GM12878 (cell line): ENCODE measurements at regions not wholly inside any gene's neighbourhood (a gene's known extent, or its start where the extent isn't known, plus 50 kb on each side); places are given as distances from the start of the nearest gene placed in this dataset.

ENCODE experiments used
- ATAC-seq: fragments of 200-7000 bp; cut with Tn5 transposase; 3 replicates; pipeline ENCODE4 v1.9.1; 2020; ENCODE audit warnings: mild to moderate bottlenecking, moderate library complexity
- BruUV-seq: library from RNA; stranded (reverse); fragments of 400-500 nt; replicated peaks from 2 replicates; lab custom pipeline; 2021; lab: Mats Ljungman, UMichigan
- CTCF ChIA-PET: fragments of 300-600 bp; sonication (Branson Sonifier 250); formaldehyde crosslinking; extraction: SDS; loops from one replicate; lab custom pipeline; 2021; ENCODE audit warnings: inconsistent platforms; lab: Yijun Ruan, JAX
- POLR2A ChIA-PET: fragments of 350-600 bp; formaldehyde crosslinking; extraction: SDS; loops from one replicate; lab custom pipeline; 2021; ENCODE audit warnings: inconsistent platforms; lab: Charles Lee
- RAD21 ChIA-PET: fragments of 300-600 bp; sonication (Branson Sonifier 250); formaldehyde crosslinking; loops from one replicate; lab custom pipeline; 2023; ENCODE audit warnings: antibody characterized with exemption; ENCODE audit not compliant: unreplicated experiment; lab: Charles Lee
- SMC1A ChIA-PET: fragments of 300-600 bp; sonication (Branson Sonifier 250); formaldehyde crosslinking; loops from one replicate; lab custom pipeline; 2023; ENCODE audit not compliant: unreplicated experiment, uncharacterized antibody; lab: Charles Lee
- DNase-seq: peaks from one replicate; pipeline ENCODE4 v3.0.0-alpha.2; 2011; ENCODE audit warnings: low read depth, low spot score
- FAIRE-seq: peaks from 3 replicates; lab custom pipeline; 2011; peaks lifted over from hg19 to GRCh38; lab: Jason Lieb, UNC
- H2AFZ ChIP-seq: 2 replicates; pipeline ENCODE4 v1.6.0; 2011; ENCODE audit warnings: low read depth, low read length, control low read depth; ENCODE audit not compliant: control insufficient read depth
- H3K27ac ChIP-seq: 2 replicates; pipeline ENCODE4 v1.5.1; 2011; ENCODE audit warnings: control low read depth; ENCODE audit not compliant: control insufficient read depth, insufficient read depth
- H3K27me3 ChIP-seq, 2 experiments: replicated peaks in 1 of 2; 2 replicates each; pipeline versions ENCODE4 v1.6.0 to v1.6.1; 2011; ENCODE audit warnings: low read length in 1 of 2; ENCODE audit not compliant: control insufficient read depth in 2 of 2, insufficient read depth in 2 of 2
- H3K36me3 ChIP-seq, 2 experiments: 2 replicates each; pipeline ENCODE4 v1.5.1; 2011; ENCODE audit warnings: low read length in 1 of 2; ENCODE audit not compliant: control insufficient read depth in 2 of 2, insufficient read depth in 2 of 2
- H3K4me1 ChIP-seq: 2 replicates; pipeline ENCODE4 v1.6.1; 2011; ENCODE audit warnings: mild to moderate bottlenecking, low read length, moderate library complexity, mixed read lengths; ENCODE audit not compliant: control insufficient read depth, insufficient read depth
- H3K4me2 ChIP-seq: 2 replicates; pipeline ENCODE4 v1.6.0; 2011; ENCODE audit warnings: control low read depth; ENCODE audit not compliant: control insufficient read depth, insufficient read depth
- H3K4me3 ChIP-seq: fragments of 200-600 bp; sonication (generic); 2 replicates; pipeline ENCODE4 v1.5.1; 2016
- H3K79me2 ChIP-seq: 2 replicates; pipeline ENCODE4 v1.6.0; 2011; ENCODE audit warnings: low read length; ENCODE audit not compliant: control insufficient read depth, insufficient read depth
- H3K9ac ChIP-seq: 2 replicates; pipeline ENCODE4 v1.8.0; 2011; ENCODE audit warnings: low read length, control low read depth, mixed read lengths; ENCODE audit not compliant: control insufficient read depth, insufficient read depth
- H3K9me3 ChIP-seq: replicated peaks from 3 replicates; pipeline ENCODE4 v1.5.1; 2011; ENCODE audit warnings: mild to moderate bottlenecking, low read length; ENCODE audit not compliant: control insufficient read depth, insufficient read depth
- H4K20me1 ChIP-seq: 2 replicates; pipeline ENCODE4 v1.6.0; 2011; ENCODE audit not compliant: control insufficient read depth, insufficient read depth
- CBFB ChIP-seq: IDR thresholded peaks from 2 replicates; pipeline ENCODE4 v1.6.1; 2016; ENCODE audit warnings: antibody characterized with exemption, low read depth
- CHD4 ChIP-seq: fragments of 200-600 bp; sonication (generic); IDR thresholded peaks from 2 replicates; pipeline ENCODE4 v1.6.1; 2016; ENCODE audit warnings: mild to moderate bottlenecking
- GABPA ChIP-seq: IDR thresholded peaks from 2 replicates; pipeline ENCODE4 v1.6.1; 2014; ENCODE audit warnings: antibody characterized with exemption, low read depth, mild to moderate bottlenecking, inconsistent platforms
- TCF12 ChIP-seq: IDR thresholded peaks from 2 replicates; pipeline ENCODE4 v1.6.1; 2011; ENCODE audit warnings: low read depth, mild to moderate bottlenecking, low read length
- ZNF24 ChIP-seq: fragments of 450-650 bp; IDR thresholded peaks from 2 replicates; pipeline ENCODE4 v1.6.1; 2017; ENCODE audit warnings: antibody characterized with exemption, mild to moderate bottlenecking
- WGBS: methylation state at CpG from one replicate; pipeline ENCODE4 v1.1.6; 2016; ENCODE audit warnings: low lambda C conversion rate; ENCODE audit not compliant: insufficient replicate concordance, insufficient coverage; ENCODE audit errors: missing lambda C conversion rate; 5-methylcytosine and 5-hydroxymethylcytosine counted together
- in situ Hi-C: fragments of 300-500 bp; cut with MboI; formaldehyde crosslinking; loops from 9 replicates; pipeline ENCODE4 v1.14.3; 2018; ENCODE audit warnings: mixed read lengths
- intact Hi-C: fragments of 100-400 bp; cut with micrococcal nuclease; formaldehyde crosslinking; loops from one replicate; pipeline ENCODE4 v1.14.2; 2022; ENCODE audit not compliant: unreplicated experiment
- TF ChIP-seq, protein P1 (sequence below): IDR thresholded peaks from 2 replicates; pipeline ENCODE4 v1.6.1; 2012; ENCODE audit warnings: low read length, inconsistent platforms
- TF ChIP-seq, protein P2 (sequence below): fragments of 450-650 bp; IDR thresholded peaks from 2 replicates; pipeline ENCODE4 v1.6.1; 2016; ENCODE audit warnings: mild to moderate bottlenecking, moderate library complexity, borderline replicate concordance
- TF ChIP-seq, protein P3 (sequence below): fragments of 150-350 bp; IDR thresholded peaks from 2 replicates; pipeline ENCODE4 v1.6.1; 2014; ENCODE audit warnings: mild to moderate bottlenecking, low read depth, low read length

DNA sequence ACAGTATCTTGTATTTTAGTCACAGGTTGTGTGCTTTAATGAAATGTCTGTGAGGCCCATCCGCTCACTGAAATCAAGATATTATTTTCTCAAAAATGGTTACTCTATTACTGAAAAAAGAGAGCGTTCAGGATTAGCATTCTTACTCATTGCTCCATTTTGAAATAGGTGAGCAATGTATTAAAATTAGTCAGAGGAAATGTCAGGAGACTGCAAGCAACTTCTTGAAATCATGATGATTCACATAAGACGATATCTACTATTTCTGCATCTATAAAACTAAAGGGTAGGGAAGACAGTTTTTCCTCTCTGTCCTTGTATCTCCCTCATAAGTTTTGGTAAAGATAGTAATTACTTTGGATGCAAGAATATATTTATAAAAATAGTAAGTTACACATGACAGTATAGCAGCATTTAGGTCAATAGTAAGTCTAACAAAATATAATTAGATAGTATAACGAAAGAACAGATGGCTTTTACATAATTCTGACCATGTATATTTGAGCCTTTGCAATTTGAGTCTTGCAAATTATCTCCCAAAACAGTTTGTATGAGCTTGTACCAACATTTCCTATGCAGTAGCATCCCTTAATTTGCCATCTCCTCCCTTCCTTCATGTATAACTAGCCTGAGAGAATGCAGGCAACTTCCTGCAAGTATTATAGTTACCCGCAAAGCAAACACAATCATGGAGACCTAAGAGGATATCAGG is 937.8 kb downstream of the PCDH7 start:
- Histone ChIP-seq H2AFZ (no peak overlapping the region), H3K4me3 (no peak overlapping the region), H3K27me3 (no peaks in the 10 kb centered on the region), H3K79me2 (no peaks in the 10 kb centered on the region), H3K4me2 (no peak overlapping the region), H3K36me3 (no peaks in the 10 kb centered on the region), H3K9me3 (no peaks in the 10 kb centered on the region), H3K27ac (no peak overlapping the region), H4K20me1 (no peaks in the 10 kb centered on the region), H3K4me1 (no peaks in the 10 kb centered on the region), H3K9ac (no peak overlapping the region)
- TF ChIP-seq, protein P1, sequence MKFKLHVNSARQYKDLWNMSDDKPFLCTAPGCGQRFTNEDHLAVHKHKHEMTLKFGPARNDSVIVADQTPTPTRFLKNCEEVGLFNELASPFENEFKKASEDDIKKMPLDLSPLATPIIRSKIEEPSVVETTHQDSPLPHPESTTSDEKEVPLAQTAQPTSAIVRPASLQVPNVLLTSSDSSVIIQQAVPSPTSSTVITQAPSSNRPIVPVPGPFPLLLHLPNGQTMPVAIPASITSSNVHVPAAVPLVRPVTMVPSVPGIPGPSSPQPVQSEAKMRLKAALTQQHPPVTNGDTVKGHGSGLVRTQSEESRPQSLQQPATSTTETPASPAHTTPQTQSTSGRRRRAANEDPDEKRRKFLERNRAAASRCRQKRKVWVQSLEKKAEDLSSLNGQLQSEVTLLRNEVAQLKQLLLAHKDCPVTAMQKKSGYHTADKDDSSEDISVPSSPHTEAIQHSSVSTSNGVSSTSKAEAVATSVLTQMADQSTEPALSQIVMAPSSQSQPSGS: no peak
- no peak for TF ChIP-seq ZNF24
- no peak for TF ChIP-seq CBFB
- TF ChIP-seq, protein P2, sequence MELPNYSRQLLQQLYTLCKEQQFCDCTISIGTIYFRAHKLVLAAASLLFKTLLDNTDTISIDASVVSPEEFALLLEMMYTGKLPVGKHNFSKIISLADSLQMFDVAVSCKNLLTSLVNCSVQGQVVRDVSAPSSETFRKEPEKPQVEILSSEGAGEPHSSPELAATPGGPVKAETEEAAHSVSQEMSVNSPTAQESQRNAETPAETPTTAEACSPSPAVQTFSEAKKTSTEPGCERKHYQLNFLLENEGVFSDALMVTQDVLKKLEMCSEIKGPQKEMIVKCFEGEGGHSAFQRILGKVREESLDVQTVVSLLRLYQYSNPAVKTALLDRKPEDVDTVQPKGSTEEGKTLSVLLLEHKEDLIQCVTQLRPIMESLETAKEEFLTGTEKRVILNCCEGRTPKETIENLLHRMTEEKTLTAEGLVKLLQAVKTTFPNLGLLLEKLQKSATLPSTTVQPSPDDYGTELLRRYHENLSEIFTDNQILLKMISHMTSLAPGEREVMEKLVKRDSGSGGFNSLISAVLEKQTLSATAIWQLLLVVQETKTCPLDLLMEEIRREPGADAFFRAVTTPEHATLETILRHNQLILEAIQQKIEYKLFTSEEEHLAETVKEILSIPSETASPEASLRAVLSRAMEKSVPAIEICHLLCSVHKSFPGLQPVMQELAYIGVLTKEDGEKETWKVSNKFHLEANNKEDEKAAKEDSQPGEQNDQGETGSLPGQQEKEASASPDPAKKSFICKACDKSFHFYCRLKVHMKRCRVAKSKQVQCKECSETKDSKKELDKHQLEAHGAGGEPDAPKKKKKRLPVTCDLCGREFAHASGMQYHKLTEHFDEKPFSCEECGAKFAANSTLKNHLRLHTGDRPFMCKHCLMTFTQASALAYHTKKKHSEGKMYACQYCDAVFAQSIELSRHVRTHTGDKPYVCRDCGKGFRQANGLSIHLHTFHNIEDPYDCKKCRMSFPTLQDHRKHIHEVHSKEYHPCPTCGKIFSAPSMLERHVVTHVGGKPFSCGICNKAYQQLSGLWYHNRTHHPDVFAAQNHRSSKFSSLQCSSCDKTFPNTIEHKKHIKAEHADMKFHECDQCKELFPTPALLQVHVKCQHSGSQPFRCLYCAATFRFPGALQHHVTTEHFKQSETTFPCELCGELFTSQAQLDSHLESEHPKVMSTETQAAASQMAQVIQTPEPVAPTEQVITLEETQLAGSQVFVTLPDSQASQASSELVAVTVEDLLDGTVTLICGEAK: no peak
- no peak for TF ChIP-seq TCF12
- no peak for TF ChIP-seq GABPA
- TF ChIP-seq CHD4: no peak
- TF ChIP-seq, protein P3, sequence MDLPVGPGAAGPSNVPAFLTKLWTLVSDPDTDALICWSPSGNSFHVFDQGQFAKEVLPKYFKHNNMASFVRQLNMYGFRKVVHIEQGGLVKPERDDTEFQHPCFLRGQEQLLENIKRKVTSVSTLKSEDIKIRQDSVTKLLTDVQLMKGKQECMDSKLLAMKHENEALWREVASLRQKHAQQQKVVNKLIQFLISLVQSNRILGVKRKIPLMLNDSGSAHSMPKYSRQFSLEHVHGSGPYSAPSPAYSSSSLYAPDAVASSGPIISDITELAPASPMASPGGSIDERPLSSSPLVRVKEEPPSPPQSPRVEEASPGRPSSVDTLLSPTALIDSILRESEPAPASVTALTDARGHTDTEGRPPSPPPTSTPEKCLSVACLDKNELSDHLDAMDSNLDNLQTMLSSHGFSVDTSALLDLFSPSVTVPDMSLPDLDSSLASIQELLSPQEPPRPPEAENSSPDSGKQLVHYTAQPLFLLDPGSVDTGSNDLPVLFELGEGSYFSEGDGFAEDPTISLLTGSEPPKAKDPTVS: no peak
- BruUV-seq: no TSS peak
- ChIA-PET SMC1A (no interaction called here), POLR2A (no interaction called here), CTCF (no interaction called here), RAD21 (no interaction called here)
- DNase-seq (no peak), ATAC-seq (no peak), FAIRE-seq (no peak)
- in situ Hi-C loops: loop anchor here (25.0 kb wide), 1 partner anchor 946 kb away; the partner anchor contains the start of gene PCDH7
- intact Hi-C loops: no loop called here
- 50% methylated on average over 5 of the region's 5 CpGs for WGBS
